Glutamatergic neuron (in vitro differentiated cells): ENCODE measurements at regions not wholly inside any gene's neighbourhood (a gene's known extent, or its start where the extent isn't known, plus 50 kb on each side); places are given as distances from the start of the nearest gene placed in this dataset.

ENCODE experiments used
- DNase-seq: peaks from one replicate; pipeline ENCODE4 v3.0.0; 2022
- H3K27ac Mint-ChIP-seq: one replicate; pipeline ENCODE4 v1.8.0; 2020; ENCODE audit warnings: mild to moderate bottlenecking, mixed read lengths, inconsistent platforms; ENCODE audit not compliant: unreplicated experiment
- H3K27me3 Mint-ChIP-seq: one replicate; pipeline ENCODE4 v1.8.0; 2020; ENCODE audit warnings: mild to moderate bottlenecking, moderate library complexity, mixed read lengths, inconsistent platforms; ENCODE audit not compliant: unreplicated experiment
- H3K36me3 Mint-ChIP-seq: one replicate; pipeline ENCODE4 v1.8.0; 2020; ENCODE audit warnings: mild to moderate bottlenecking, mixed read lengths, inconsistent platforms; ENCODE audit not compliant: unreplicated experiment
- H3K4me1 Mint-ChIP-seq: one replicate; pipeline ENCODE4 v1.8.0; 2020; ENCODE audit warnings: mild to moderate bottlenecking, low read depth, mixed read lengths, inconsistent platforms; ENCODE audit not compliant: unreplicated experiment
- H3K4me3 Mint-ChIP-seq: one replicate; pipeline ENCODE4 v1.8.0; 2020; ENCODE audit warnings: mild to moderate bottlenecking, mixed read lengths, inconsistent platforms; ENCODE audit not compliant: unreplicated experiment
- H3K9me3 Mint-ChIP-seq: one replicate; pipeline ENCODE4 v1.8.0; 2020; ENCODE audit warnings: mild to moderate bottlenecking, moderate library complexity, mixed read lengths, inconsistent platforms; ENCODE audit not compliant: unreplicated experiment
- TF ChIP-seq, protein P1 (sequence below): fragments of 200-600 bp; sonication (generic); IDR thresholded peaks from one replicate; pipeline ENCODE4 v1.5.0; 2021; ENCODE audit not compliant: partially characterized antibody, unreplicated experiment

- no peaks in the 10 kb centered on the region for H3K36me3 Mint-ChIP-seq
- H3K4me1 Mint-ChIP-seq: no peaks in the 10 kb centered on the region
- TF ChIP-seq, protein P1, sequence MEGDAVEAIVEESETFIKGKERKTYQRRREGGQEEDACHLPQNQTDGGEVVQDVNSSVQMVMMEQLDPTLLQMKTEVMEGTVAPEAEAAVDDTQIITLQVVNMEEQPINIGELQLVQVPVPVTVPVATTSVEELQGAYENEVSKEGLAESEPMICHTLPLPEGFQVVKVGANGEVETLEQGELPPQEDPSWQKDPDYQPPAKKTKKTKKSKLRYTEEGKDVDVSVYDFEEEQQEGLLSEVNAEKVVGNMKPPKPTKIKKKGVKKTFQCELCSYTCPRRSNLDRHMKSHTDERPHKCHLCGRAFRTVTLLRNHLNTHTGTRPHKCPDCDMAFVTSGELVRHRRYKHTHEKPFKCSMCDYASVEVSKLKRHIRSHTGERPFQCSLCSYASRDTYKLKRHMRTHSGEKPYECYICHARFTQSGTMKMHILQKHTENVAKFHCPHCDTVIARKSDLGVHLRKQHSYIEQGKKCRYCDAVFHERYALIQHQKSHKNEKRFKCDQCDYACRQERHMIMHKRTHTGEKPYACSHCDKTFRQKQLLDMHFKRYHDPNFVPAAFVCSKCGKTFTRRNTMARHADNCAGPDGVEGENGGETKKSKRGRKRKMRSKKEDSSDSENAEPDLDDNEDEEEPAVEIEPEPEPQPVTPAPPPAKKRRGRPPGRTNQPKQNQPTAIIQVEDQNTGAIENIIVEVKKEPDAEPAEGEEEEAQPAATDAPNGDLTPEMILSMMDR: no peak
Observed at GRCh38 chr2:52919673-52920072, 847.9 kb upstream of the CHAC2 start.

GRCh38 chr2:52918551-52918950, 849.1 kb upstream of the CHAC2 start:
- DNase-seq: no peak
- no peaks in the 10 kb centered on the region for H3K9me3 Mint-ChIP-seq
- H3K36me3 Mint-ChIP-seq: no peaks in the 10 kb centered on the region
- H3K27me3 Mint-ChIP-seq: no peaks in the 10 kb centered on the region
- H3K4me3 Mint-ChIP-seq: no peak overlapping the region
- H3K27ac Mint-ChIP-seq: no peak overlapping the region
- TF ChIP-seq, protein P1: no peak
- H3K4me1 Mint-ChIP-seq: no peaks in the 10 kb centered on the region

More at GRCh38 chr2:52919673-52920072, 847.9 kb upstream of the CHAC2 start:
- no peaks in the 10 kb centered on the region for H3K27me3 Mint-ChIP-seq
- no peak overlapping the region for H3K27ac Mint-ChIP-seq
- DNase-seq: no peak
- H3K9me3 Mint-ChIP-seq: no peaks in the 10 kb centered on the region
- H3K4me3 Mint-ChIP-seq: no peak overlapping the region

- Mint-ChIP-seq H3K4me1 (no peaks in the 10 kb centered on the region), H3K27ac (no peak overlapping the region), H3K27me3 (no peaks in the 10 kb centered on the region), H3K4me3 (no peak overlapping the region), H3K36me3 (no peaks in the 10 kb centered on the region), H3K9me3 (no peaks in the 10 kb centered on the region)
- no peak for DNase-seq
- TF ChIP-seq, protein P1: no peak
Observed at GRCh38 chr2:52916981-52917380, 850.6 kb upstream of the CHAC2 start.

- TF ChIP-seq, protein P1: no peak
- no peaks in the 10 kb centered on the region for H3K4me1 Mint-ChIP-seq
- peaks cover 2% of the 10 kb centered on the region for H3K9me3 Mint-ChIP-seq
- no peak overlapping the region for H3K27ac Mint-ChIP-seq
- no peaks in the 10 kb centered on the region for H3K27me3 Mint-ChIP-seq
- H3K4me3 Mint-ChIP-seq: no peak overlapping the region
- no peaks in the 10 kb centered on the region for H3K36me3 Mint-ChIP-seq
- no peak for DNase-seq
Observed at GRCh38 chr2:52904355-52904891, 863.2 kb upstream of the CHAC2 start.

DNA sequence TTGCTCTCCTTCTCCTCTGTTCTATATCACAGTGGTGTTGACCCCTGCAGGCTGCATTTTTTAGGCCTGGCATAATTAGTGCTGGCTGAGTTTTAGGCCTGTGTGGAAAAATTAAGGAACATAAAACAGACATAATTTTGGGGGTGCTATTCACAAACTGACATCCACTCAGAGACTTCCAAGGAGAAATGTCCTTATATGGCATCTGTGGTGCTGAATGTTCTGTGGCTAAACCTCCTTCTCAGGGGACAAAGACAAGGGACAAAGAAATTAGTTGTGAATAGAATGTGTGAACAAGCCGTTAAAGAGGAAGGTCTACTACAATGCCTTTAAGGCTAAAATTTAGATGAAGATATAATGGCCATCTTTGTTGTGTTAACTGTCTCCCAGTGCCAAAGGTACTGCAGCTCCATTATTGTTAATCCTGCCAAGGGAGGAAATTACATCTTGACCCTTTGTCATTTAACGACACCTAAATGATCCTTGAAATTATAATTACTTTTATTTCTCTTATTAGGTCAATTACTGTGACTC, 870.0 kb upstream of the CHAC2 start:
- Mint-ChIP-seq H3K36me3 (peaks cover 6% of the 10 kb centered on the region), H3K27ac (no peak overlapping the region), H3K9me3 (no peaks in the 10 kb centered on the region), H3K4me1 (no peaks in the 10 kb centered on the region), H3K4me3 (no peak overlapping the region), H3K27me3 (no peaks in the 10 kb centered on the region)
- TF ChIP-seq, protein P1: no peak
- no peak for DNase-seq
